RWPE1 (cell line): ENCODE measurements at regions not wholly inside any gene's neighbourhood (a gene's known extent, or its start where the extent isn't known, plus 50 kb on each side); places are given as distances from the start of the nearest gene placed in this dataset.

ENCODE experiments used
- CTCF ChIA-PET: fragments of 350-600 bp; sonication (Branson Sonifier 250); formaldehyde crosslinking; extraction: SDS; loops from one replicate; lab custom pipeline; 2021; lab: Yijun Ruan, JAX
- POLR2A ChIA-PET: fragments of 400-600 bp; formaldehyde crosslinking; extraction: SDS; loops from one replicate; lab custom pipeline; 2020; ENCODE audit warnings: antibody characterized with exemption; ENCODE audit not compliant: low non-redundant PET; lab: Yijun Ruan, JAX
- DNase-seq: peaks from one replicate; pipeline ENCODE4 v3.0.0; 2012; ENCODE audit warnings: low spot score
- H3K27ac ChIP-seq: fragments of 450-650 bp; 2 replicates; pipeline ENCODE4 v1.5.1; 2017
- TF ChIP-seq, protein P1 (sequence below): fragments of 450-650 bp; conservative IDR thresholded peaks from 2 replicates; pipeline ENCODE4 v1.5.1; 2017; ENCODE audit warnings: low read depth, mild to moderate bottlenecking

DNA sequence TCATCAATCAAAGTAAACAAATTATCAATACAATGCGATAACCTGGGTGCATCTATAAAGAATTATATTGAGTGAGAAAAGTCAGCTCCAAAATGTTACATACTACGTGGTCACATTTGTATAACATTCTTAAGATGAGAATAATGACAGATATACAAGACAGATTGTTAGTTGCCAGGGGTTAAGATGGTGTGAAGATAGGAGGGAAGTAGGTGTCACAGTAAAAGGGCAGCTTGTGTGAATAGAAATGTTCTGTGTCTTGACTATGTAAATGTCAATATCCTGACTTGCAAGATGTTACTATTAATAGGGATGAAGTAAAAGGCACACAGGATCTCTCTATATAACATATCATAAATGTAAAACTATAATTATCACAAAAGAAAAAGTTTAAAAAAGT is 611.2 kb upstream of the SPRY2 start:
- CTCF ChIA-PET = no interaction called here
- POLR2A ChIA-PET = no interaction called here
- TF ChIP-seq, protein P1, sequence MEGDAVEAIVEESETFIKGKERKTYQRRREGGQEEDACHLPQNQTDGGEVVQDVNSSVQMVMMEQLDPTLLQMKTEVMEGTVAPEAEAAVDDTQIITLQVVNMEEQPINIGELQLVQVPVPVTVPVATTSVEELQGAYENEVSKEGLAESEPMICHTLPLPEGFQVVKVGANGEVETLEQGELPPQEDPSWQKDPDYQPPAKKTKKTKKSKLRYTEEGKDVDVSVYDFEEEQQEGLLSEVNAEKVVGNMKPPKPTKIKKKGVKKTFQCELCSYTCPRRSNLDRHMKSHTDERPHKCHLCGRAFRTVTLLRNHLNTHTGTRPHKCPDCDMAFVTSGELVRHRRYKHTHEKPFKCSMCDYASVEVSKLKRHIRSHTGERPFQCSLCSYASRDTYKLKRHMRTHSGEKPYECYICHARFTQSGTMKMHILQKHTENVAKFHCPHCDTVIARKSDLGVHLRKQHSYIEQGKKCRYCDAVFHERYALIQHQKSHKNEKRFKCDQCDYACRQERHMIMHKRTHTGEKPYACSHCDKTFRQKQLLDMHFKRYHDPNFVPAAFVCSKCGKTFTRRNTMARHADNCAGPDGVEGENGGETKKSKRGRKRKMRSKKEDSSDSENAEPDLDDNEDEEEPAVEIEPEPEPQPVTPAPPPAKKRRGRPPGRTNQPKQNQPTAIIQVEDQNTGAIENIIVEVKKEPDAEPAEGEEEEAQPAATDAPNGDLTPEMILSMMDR = no peak
- no peak for DNase-seq
- H3K27ac ChIP-seq = no peak overlapping the region

DNA sequence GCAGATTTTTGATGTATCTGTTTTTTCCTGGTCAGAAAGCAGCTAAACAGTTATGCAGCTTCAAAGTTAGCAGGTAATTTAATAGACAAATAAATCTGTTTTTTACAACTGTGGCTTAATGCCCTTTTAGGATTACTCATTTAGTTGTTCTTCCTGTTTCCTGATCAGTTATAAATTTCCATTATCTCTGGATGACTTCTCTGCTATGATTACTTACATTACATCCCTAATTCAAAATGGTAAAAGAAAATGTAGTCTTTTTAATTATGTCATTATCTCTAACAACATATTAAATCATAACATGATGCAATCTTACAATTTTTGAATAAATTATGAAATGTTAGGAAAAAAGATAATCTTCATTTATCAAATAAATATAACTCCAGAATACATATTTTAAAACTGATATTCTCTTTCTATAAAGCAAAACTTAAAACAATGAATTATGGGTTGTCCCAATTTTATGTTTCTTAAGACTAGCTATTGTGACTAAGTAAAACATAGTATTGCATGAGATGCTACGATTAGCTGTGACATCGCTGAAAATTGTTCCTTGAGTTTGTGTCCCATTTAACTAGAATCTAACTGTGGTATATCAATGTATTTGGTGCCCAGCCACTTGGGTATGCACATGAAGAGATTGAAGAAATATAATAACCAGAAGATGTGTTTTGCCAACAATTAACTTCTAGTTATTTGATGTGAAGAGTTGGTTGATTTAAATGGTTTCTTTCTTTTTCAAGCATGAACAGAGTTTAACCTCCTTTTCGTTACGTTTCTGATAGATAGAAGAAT is 605.3 kb upstream of the SPRY2 start:
- H3K27ac ChIP-seq = no peak overlapping the region
- DNase-seq = no peak
- TF ChIP-seq, protein P1 = no peak
- ChIA-PET CTCF (no interaction called here), POLR2A (no interaction called here)

DNA sequence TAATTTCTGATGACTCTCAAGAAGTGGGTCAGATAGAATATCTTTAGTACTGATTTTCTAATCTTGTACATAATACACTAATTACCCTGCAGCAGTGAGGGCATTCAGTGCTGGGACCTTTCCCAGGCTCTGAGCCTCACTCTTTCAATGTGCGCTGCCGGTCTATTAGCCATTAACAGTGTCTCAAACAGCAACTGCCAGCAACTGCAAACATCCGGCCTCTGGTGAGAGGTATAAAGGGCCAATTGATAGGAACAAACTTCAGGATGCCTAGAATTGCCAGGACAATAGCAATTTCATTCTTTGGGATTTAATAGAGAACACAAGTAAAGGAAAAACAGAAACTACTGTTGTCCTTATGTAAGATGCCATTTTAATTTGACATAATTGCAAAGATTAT is 604.4 kb upstream of the SPRY2 start:
- H3K27ac ChIP-seq = no peak overlapping the region
- POLR2A ChIA-PET = no interaction called here
- TF ChIP-seq, protein P1 = no peak
- CTCF ChIA-PET = no interaction called here
- no peak for DNase-seq

DNA sequence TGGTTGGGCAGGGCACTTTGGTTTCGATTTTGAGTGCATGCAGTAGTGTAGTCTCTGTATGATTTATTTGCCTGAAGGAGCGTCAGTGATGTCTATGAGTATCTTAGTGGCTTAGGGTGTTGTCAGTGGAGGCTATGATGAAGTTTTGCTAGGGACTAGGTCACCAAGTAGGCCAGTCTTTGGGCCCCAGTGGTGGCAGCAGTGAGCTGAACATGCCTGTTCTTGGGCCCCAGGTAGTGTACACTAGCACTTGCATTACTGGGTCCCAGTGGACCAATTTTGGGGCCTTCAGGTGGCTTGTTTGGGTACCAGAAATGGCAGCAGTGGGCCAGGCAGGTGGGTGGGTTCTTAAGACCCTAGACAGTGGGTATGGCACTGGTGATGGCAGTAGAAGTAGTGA is 598.7 kb upstream of the SPRY2 start:
- H3K27ac ChIP-seq = no peak overlapping the region
- TF ChIP-seq, protein P1 = no peak
- CTCF ChIA-PET = interaction anchor here (0.7 kb wide), 1 partner anchor 657 kb away, joined by 3 read pairs; no protein-coding TSS in a partner anchor
- no peak for DNase-seq
- POLR2A ChIA-PET = no interaction called here

DNA sequence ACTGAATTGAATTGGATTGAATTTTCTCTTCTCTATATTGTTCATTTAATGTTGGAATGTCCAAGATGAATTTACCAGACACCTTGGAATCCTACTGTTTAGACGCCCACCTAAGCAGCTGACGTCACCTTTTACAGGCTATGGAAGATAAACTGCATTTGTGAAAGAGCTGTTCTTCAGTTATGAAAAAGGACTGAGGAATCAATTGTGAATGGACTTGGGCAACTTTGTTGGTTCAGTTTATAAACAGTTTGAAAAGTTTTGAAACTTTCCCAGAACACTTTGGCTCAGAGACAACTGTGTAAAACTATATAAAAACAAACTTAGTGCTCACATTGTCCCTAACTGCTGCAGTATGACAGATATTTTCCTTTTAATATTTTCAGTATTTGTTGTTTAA is 590.8 kb upstream of the SPRY2 start:
- ChIA-PET CTCF (no interaction called here), POLR2A (no interaction called here)
- TF ChIP-seq, protein P1 = no peak
- DNase-seq = no peak
- H3K27ac ChIP-seq = no peak overlapping the region

DNA sequence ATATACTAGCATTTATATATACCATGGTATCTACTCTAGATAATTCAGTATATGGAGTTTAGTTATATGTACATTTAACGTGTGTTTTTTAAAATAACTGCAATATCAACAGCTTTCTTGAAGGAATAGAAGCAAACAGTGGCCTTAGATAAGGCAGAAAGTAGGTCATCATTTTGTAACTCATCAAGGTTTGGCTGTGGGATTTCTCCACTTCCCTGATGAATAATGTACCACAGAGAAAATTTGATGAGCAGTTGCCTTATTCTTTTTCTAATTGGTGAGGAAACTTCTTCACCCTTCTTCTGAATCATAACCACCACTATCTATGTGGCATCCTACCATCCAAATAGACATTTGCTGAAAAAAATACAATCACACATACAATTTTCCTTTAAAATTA is 590.2 kb upstream of the SPRY2 start:
- H3K27ac ChIP-seq = no peak overlapping the region
- ChIA-PET POLR2A (no interaction called here), CTCF (no interaction called here)
- DNase-seq = no peak
- TF ChIP-seq, protein P1 = no peak
